ENCODE measurements at regions not wholly inside any gene's neighbourhood (a gene's known extent, or its start where the extent isn't known, plus 50 kb on each side); places are given as distances from the start of the nearest gene placed in this dataset.

DNA sequence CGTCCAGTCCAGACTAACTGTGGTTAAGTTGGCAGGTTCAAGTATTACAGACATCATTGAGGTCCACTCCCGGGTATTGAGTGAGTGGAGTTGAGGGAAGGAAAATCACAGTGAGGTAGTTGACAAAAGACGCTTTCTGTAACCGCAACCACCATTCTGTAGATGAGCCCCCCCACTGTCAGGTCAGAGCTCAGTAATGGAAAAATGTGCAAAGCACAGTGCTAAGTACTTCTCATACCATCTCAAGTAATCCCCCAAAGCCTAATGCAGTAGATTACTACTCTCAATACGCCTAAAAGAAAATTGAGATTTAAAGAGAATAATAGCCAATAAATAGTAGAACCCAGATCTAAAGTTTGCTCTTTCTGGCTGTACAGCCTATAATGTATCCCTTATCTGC is 522.8 kb downstream of the LMO4 start:
- DNase-seq (ENCODE audit: low spot score) = no peak
- Mint-ChIP-seq H3K36me3 (ENCODE audit: low read depth) (no peaks in the 10 kb centered on the region), H3K9me3 (ENCODE audit: low read depth) (no peaks in the 10 kb centered on the region), H3K27me3 (ENCODE audit: low read depth) (peaks cover 6% of the 10 kb centered on the region), H3K27ac (ENCODE audit: unreplicated experiment) (no peak overlapping the region), H3K4me1 (ENCODE audit: low read depth) (no peaks in the 10 kb centered on the region), H3K4me3 (ENCODE audit: unreplicated experiment) (no peak overlapping the region)
- TF ChIP-seq, protein P1, sequence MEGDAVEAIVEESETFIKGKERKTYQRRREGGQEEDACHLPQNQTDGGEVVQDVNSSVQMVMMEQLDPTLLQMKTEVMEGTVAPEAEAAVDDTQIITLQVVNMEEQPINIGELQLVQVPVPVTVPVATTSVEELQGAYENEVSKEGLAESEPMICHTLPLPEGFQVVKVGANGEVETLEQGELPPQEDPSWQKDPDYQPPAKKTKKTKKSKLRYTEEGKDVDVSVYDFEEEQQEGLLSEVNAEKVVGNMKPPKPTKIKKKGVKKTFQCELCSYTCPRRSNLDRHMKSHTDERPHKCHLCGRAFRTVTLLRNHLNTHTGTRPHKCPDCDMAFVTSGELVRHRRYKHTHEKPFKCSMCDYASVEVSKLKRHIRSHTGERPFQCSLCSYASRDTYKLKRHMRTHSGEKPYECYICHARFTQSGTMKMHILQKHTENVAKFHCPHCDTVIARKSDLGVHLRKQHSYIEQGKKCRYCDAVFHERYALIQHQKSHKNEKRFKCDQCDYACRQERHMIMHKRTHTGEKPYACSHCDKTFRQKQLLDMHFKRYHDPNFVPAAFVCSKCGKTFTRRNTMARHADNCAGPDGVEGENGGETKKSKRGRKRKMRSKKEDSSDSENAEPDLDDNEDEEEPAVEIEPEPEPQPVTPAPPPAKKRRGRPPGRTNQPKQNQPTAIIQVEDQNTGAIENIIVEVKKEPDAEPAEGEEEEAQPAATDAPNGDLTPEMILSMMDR (IDR thresholded peaks at IDR 0.05) = no peak

- Mint-ChIP-seq H3K4me3 (ENCODE audit: unreplicated experiment) (no peak overlapping the region), H3K27ac (ENCODE audit: unreplicated experiment) (no peak overlapping the region), H3K9me3 (ENCODE audit: low read depth) (no peaks in the 10 kb centered on the region), H3K27me3 (ENCODE audit: low read depth) (peaks cover 6% of the 10 kb centered on the region), H3K4me1 (ENCODE audit: low read depth) (no peaks in the 10 kb centered on the region), H3K36me3 (ENCODE audit: low read depth) (no peaks in the 10 kb centered on the region)
- TF ChIP-seq, protein P1 (IDR thresholded peaks at IDR 0.05) = no peak
- DNase-seq (ENCODE audit: low spot score) = no peak
These were observed 523.9 kb downstream of the LMO4 start for GRCh38 chr1:87852410-87853161.

DNA sequence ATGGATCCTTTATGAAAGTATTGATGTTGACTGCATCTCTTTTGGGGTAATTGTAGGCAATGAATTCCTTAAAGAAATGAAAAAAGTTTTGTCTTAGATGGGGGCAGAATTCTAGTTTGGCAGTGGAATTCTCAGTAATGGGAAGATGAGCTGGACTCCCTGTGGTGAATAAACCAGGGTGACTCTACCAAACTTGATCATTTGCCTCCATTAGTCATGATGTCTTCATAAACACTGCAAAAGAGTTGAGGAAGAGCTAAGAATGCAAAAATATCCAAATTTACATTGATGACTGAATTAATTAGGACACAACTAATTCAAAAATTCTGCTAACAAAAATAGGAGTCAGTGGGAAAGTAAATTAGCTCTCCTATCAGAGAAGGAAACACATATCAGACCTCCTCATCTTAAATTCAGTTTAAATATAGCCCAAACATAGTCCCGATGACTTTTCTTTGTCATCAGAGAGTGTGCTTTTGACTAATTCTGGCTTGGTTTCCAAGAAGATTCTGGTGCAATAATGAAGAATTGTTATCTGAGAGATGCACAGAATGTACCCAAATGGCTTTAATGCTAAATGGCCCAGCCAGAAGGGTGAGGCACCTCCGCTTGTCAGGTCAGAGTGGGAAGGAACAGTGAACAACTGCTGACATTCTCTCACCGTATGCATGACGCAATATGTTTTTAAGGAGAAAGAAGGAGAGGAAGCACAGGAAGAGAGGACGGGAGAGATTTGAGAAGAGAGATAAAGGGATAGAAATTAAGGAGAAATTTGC is 525.1 kb downstream of the LMO4 start:
- H3K27ac Mint-ChIP-seq (ENCODE audit: unreplicated experiment) = no peak overlapping the region
- DNase-seq (ENCODE audit: low spot score) = no peak
- no peaks in the 10 kb centered on the region for H3K9me3 Mint-ChIP-seq (ENCODE audit: low read depth)
- no peak overlapping the region for H3K4me3 Mint-ChIP-seq (ENCODE audit: unreplicated experiment)
- H3K27me3 Mint-ChIP-seq (ENCODE audit: low read depth) = peaks cover 4% of the 10 kb centered on the region
- no peaks in the 10 kb centered on the region for H3K36me3 Mint-ChIP-seq (ENCODE audit: low read depth)
- TF ChIP-seq, protein P1 (IDR thresholded peaks at IDR 0.05) = no peak
- H3K4me1 Mint-ChIP-seq (ENCODE audit: low read depth) = no peaks in the 10 kb centered on the region

GRCh38 chr1:87863317-87863716 is 534.6 kb downstream of the LMO4 start:
- no peak overlapping the region for H3K4me3 Mint-ChIP-seq (ENCODE audit: unreplicated experiment)
- no peaks in the 10 kb centered on the region for H3K27me3 Mint-ChIP-seq (ENCODE audit: low read depth)
- no peak for DNase-seq (ENCODE audit: low spot score)
- no peaks in the 10 kb centered on the region for H3K4me1 Mint-ChIP-seq (ENCODE audit: low read depth)
- peaks cover 3% of the 10 kb centered on the region for H3K36me3 Mint-ChIP-seq (ENCODE audit: low read depth)
- no peak overlapping the region for H3K27ac Mint-ChIP-seq (ENCODE audit: unreplicated experiment)
- peaks cover 15% of the 10 kb centered on the region for H3K9me3 Mint-ChIP-seq (ENCODE audit: low read depth)
- TF ChIP-seq, protein P1 (IDR thresholded peaks at IDR 0.05) = no peak

DNA sequence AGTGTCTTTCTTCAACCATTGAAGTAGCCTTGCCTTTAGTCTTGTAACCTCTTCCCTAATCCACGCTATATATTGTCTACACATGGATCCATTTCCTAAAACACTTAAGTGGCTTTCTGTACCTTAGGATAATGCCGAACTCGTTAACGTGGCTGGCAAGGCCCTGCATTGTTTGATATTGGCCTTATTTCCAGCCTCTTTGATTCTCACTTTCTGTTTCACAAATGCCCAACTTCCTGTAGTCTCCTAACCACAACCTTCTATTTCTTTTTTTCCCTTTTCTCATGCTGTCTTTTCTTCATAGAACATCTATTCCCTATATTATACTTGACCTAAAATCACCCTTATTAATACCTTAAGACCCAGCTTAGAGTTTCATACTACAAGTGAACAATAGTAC is 536.0 kb downstream of the LMO4 start:
- no peaks in the 10 kb centered on the region for H3K27me3 Mint-ChIP-seq (ENCODE audit: low read depth)
- TF ChIP-seq, protein P1 (IDR thresholded peaks at IDR 0.05) = no peak
- H3K4me1 Mint-ChIP-seq (ENCODE audit: low read depth) = peaks cover 4% of the 10 kb centered on the region
- H3K4me3 Mint-ChIP-seq (ENCODE audit: unreplicated experiment) = no peak overlapping the region
- no peak for DNase-seq (ENCODE audit: low spot score)
- H3K36me3 Mint-ChIP-seq (ENCODE audit: low read depth) = peaks cover 3% of the 10 kb centered on the region
- H3K9me3 Mint-ChIP-seq (ENCODE audit: low read depth) = peaks cover 13% of the 10 kb centered on the region
- no peak overlapping the region for H3K27ac Mint-ChIP-seq (ENCODE audit: unreplicated experiment)
